ENCODE measurements at regions not wholly inside any gene's neighbourhood (a gene's known extent, or its start where the extent isn't known, plus 50 kb on each side); places are given as distances from the start of the nearest gene placed in this dataset.

GRCh38 chr5:138697720-138698360 is 55.4 kb upstream of the CTNNA1 start:
- no peaks in the 10 kb centered on the region for H3K36me3 Mint-ChIP-seq (ENCODE audit: low read depth)
- H3K4me1 Mint-ChIP-seq (ENCODE audit: low read depth): peaks cover 7% of the 10 kb centered on the region
- no peak overlapping the region for H3K27ac Mint-ChIP-seq
- no peak for DNase-seq
- H3K4me3 Mint-ChIP-seq: no peak overlapping the region
- H3K9me3 Mint-ChIP-seq: no peaks in the 10 kb centered on the region
- H3K27me3 Mint-ChIP-seq (ENCODE audit: insufficient read depth): peaks cover 12% of the 10 kb centered on the region
- TF ChIP-seq, protein P1, sequence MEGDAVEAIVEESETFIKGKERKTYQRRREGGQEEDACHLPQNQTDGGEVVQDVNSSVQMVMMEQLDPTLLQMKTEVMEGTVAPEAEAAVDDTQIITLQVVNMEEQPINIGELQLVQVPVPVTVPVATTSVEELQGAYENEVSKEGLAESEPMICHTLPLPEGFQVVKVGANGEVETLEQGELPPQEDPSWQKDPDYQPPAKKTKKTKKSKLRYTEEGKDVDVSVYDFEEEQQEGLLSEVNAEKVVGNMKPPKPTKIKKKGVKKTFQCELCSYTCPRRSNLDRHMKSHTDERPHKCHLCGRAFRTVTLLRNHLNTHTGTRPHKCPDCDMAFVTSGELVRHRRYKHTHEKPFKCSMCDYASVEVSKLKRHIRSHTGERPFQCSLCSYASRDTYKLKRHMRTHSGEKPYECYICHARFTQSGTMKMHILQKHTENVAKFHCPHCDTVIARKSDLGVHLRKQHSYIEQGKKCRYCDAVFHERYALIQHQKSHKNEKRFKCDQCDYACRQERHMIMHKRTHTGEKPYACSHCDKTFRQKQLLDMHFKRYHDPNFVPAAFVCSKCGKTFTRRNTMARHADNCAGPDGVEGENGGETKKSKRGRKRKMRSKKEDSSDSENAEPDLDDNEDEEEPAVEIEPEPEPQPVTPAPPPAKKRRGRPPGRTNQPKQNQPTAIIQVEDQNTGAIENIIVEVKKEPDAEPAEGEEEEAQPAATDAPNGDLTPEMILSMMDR (IDR thresholded peaks at IDR 0.05): no peak

DNA sequence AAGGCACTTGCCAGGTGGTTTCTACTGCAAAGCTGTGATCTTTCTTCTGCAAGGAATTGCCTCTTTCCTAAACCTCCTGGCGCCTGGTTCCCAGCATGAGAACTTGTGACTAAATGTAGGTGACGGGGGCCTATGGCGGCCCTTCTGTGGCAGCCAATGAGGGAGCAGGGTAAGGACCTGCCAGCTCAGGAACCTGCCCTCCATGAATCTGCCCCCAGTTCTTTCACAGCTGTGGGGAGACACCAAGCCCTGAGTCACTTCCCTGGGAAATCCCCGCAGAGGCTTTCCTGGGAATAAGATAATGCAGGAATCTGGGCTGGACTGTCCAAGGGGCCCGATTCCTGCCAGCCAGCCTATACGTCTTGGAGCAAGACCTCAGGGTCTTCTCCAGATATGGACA is 56.7 kb upstream of the CTNNA1 start:
- peak; percentile 52 for DNase-seq
- H3K4me3 Mint-ChIP-seq: no peak overlapping the region
- H3K4me1 Mint-ChIP-seq (ENCODE audit: low read depth): peaks cover 19% of the 10 kb centered on the region
- no peak overlapping the region for H3K27ac Mint-ChIP-seq
- H3K9me3 Mint-ChIP-seq: no peaks in the 10 kb centered on the region
- H3K27me3 Mint-ChIP-seq (ENCODE audit: insufficient read depth): peaks cover 15% of the 10 kb centered on the region
- TF ChIP-seq, protein P1 (IDR thresholded peaks at IDR 0.05): no peak
- H3K36me3 Mint-ChIP-seq (ENCODE audit: low read depth): no peaks in the 10 kb centered on the region

GRCh38 chr5:138695781-138696180 is 57.4 kb upstream of the CTNNA1 start:
- DNase-seq: no peak
- Mint-ChIP-seq H3K4me3 (no peak overlapping the region), H3K27me3 (ENCODE audit: insufficient read depth) (peaks cover 15% of the 10 kb centered on the region), H3K9me3 (no peaks in the 10 kb centered on the region), H3K27ac (no peak overlapping the region), H3K4me1 (ENCODE audit: low read depth) (peaks cover 19% of the 10 kb centered on the region), H3K36me3 (ENCODE audit: low read depth) (no peaks in the 10 kb centered on the region)
- TF ChIP-seq, protein P1 (IDR thresholded peaks at IDR 0.05): no peak

DNA sequence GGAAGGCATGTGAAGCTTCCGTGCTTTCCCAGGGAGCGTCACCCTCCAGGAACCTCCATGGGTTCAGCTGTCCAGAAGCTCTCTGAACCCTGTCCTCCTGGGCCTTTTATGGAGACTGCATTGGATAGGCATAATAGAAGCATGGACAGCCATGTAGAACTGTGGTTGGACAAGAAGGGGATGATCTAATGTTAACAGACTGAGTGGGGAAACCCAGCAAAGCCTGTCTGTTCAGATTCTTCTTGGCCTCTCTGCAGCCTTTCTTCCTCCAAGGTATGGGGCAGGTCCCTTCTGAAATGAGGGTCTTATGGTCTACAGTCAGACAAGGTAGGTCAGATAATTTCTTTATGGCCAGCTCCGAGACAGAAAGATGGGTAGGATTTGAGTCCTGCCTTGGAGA is 59.1 kb upstream of the CTNNA1 start:
- Mint-ChIP-seq H3K27me3 (ENCODE audit: insufficient read depth) (peaks cover 8% of the 10 kb centered on the region), H3K4me3 (no peak overlapping the region), H3K36me3 (ENCODE audit: low read depth) (no peaks in the 10 kb centered on the region), H3K4me1 (ENCODE audit: low read depth) (peaks cover 19% of the 10 kb centered on the region), H3K27ac (no peak overlapping the region), H3K9me3 (no peaks in the 10 kb centered on the region)
- no peak for DNase-seq
- TF ChIP-seq, protein P1 (IDR thresholded peaks at IDR 0.05): no peak

- TF ChIP-seq, protein P1 (IDR thresholded peaks at IDR 0.05): no peak
- no peak for DNase-seq
- H3K4me1 Mint-ChIP-seq (ENCODE audit: low read depth): peaks cover 19% of the 10 kb centered on the region
- H3K36me3 Mint-ChIP-seq (ENCODE audit: low read depth): no peaks in the 10 kb centered on the region
- no peak overlapping the region for H3K27ac Mint-ChIP-seq
- peaks cover 8% of the 10 kb centered on the region for H3K27me3 Mint-ChIP-seq (ENCODE audit: insufficient read depth)
- no peak overlapping the region for H3K4me3 Mint-ChIP-seq
- H3K9me3 Mint-ChIP-seq: no peaks in the 10 kb centered on the region
Measured at GRCh38 chr5:138692370-138692769, 60.9 kb upstream of the CTNNA1 start.
